Right atrium auricular region (tissue), 2 donors: ENCODE measurements at regions not wholly inside any gene's neighbourhood (a gene's known extent, or its start where the extent isn't known, plus 50 kb on each side); places are given as distances from the start of the nearest gene placed in this dataset.

Experiments
- DNase-seq: peaks from one replicate; pipeline ENCODE4 v3.0.0-alpha.2; 2019; ENCODE audit warnings: low spot score
- H3K27ac ChIP-seq, 2 donors: fragments of 200-600 bp; sonication (generic); 1 replicate in 1 of 2; 2 replicates in 1 of 2; pipeline ENCODE4 v1.5.1; 2016 to 2019
- H3K27me3 ChIP-seq, 2 donors: fragments of 200-600 bp; sonication (generic); one replicate each; pipeline versions ENCODE4 v1.5.1 to v1.6.0; 2017 to 2019
- H3K36me3 ChIP-seq: fragments of 200-600 bp; sonication (generic); one replicate; pipeline ENCODE4 v1.5.1; 2016
- H3K4me1 ChIP-seq, 2 donors: fragments of 200-600 bp; sonication (generic); one replicate each; pipeline versions ENCODE4 v1.5.1 to v1.6.0; 2017 to 2019
- H3K4me3 ChIP-seq, 2 donors: fragments of 200-600 bp; sonication (generic); 1 replicate in 1 of 2; 2 replicates in 1 of 2; pipeline ENCODE4 v1.5.1; 2017 to 2019; ENCODE audit warnings: mild to moderate bottlenecking in 1 of 2, moderate library complexity in 1 of 2
- H3K9me3 ChIP-seq, 2 donors: fragments of 200-600 bp; sonication (generic); one replicate each; pipeline ENCODE4 v1.5.1; 2019
- TF ChIP-seq, protein P1 (sequence below), 2 donors: fragments of 200-600 bp; sonication (generic); IDR thresholded peaks; one replicate each; pipeline ENCODE4 v1.5.1; 2019; ENCODE audit warnings: antibody characterized with exemption in 2 of 2

DNA sequence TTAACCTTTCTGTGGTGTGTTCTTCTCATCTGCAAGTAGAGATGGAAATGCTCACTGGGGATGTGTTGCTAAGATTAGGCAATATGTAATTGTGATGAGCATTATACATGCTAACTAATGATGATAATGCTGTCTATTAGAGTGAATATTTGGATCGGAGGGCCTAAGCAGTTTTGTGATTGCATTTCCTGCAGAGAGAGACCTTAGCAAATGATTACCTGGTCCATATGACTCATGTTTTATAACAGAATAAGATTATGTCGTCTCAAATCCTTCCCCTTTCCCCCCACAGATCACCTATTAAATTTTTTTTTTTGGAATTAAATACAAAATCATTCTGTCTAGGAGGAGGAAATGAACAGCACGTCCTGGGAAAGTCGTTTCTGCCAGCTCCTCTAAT, 82.7 kb downstream of the IZUMO3 start:
- TF ChIP-seq, protein P1, sequence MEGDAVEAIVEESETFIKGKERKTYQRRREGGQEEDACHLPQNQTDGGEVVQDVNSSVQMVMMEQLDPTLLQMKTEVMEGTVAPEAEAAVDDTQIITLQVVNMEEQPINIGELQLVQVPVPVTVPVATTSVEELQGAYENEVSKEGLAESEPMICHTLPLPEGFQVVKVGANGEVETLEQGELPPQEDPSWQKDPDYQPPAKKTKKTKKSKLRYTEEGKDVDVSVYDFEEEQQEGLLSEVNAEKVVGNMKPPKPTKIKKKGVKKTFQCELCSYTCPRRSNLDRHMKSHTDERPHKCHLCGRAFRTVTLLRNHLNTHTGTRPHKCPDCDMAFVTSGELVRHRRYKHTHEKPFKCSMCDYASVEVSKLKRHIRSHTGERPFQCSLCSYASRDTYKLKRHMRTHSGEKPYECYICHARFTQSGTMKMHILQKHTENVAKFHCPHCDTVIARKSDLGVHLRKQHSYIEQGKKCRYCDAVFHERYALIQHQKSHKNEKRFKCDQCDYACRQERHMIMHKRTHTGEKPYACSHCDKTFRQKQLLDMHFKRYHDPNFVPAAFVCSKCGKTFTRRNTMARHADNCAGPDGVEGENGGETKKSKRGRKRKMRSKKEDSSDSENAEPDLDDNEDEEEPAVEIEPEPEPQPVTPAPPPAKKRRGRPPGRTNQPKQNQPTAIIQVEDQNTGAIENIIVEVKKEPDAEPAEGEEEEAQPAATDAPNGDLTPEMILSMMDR (IDR thresholded peaks at IDR 0.05) = no peak
- DNase-seq = no peak
- Histone ChIP-seq H3K4me1 (no peaks in the 10 kb centered on the region), H3K36me3 (no peaks in the 10 kb centered on the region), H3K9me3 (no peaks in the 10 kb centered on the region), H3K27ac (no peak overlapping the region), H3K4me3 (no peak overlapping the region), H3K27me3 (no peaks in the 10 kb centered on the region)

DNA sequence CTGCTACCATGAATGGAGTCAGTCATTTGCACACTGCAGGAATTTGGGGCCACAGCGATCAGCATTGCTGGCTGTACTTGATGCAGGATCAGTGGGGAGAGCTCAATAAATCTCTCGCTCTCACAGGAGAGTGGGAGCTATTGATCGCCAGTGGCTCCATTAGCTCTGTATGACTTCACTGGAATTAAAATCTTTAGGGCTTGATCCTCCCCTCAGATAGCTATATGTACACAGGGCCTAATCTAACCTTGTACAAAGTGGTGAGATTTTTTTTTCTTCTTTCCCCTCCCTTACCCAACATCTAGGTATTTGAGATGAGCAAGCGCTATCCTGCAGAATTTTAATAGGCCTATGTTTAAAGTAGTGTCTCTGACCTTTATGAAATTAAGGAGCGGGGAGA, 84.9 kb downstream of the IZUMO3 start:
- H3K27ac ChIP-seq = no peak overlapping the region
- H3K4me3 ChIP-seq = no peak overlapping the region
- no peaks in the 10 kb centered on the region for H3K36me3 ChIP-seq
- no peaks in the 10 kb centered on the region for H3K9me3 ChIP-seq
- H3K27me3 ChIP-seq = no peaks in the 10 kb centered on the region
- no peak for DNase-seq
- TF ChIP-seq, protein P1 (IDR thresholded peaks at IDR 0.05) = no peak
- H3K4me1 ChIP-seq = no peaks in the 10 kb centered on the region

DNA sequence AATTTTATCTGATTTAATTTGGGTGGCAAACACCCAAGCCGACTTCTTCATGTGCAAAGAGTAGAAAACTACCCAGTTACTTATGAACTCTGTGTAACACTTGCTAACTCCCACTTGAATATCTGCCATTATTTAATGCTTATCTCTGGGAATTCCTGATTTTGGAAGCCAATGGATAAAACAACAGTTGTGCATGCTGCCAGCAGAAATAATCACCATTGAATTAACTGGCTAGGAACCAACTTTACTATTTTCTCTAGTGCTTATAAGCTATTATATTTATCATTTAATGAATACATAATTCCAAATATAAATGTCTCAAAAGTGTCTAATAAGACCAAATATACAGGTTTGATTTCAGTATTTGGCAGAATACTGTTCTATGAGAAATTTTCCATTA, 85.7 kb downstream of the IZUMO3 start:
- Histone ChIP-seq H3K9me3 (no peaks in the 10 kb centered on the region), H3K4me1 (no peaks in the 10 kb centered on the region), H3K27me3 (no peaks in the 10 kb centered on the region), H3K27ac (no peak overlapping the region), H3K4me3 (no peak overlapping the region), H3K36me3 (no peaks in the 10 kb centered on the region)
- TF ChIP-seq, protein P1 (IDR thresholded peaks at IDR 0.05) = no peak
- DNase-seq = no peak

DNA sequence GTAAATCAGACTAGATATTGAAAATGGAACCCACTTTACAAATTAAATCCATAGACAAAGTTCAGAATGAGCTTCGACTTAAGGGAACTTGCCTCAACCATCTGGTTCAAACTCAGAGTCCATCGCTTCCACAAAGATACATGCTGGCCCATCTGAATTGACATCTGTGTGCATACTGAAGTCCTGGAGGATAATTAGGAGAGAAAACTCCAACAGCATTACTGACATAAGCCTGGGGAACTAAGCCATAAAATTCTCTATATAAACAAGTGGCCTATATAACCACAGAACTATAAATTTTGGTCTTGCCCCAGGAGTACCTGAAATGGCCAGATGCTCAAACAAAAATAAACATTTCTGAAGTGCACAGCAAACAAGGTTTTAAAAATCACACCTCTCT, 94.4 kb downstream of the IZUMO3 start:
- Histone ChIP-seq H3K4me1 (no peaks in the 10 kb centered on the region), H3K27me3 (no peaks in the 10 kb centered on the region), H3K4me3 (no peak overlapping the region), H3K9me3 (no peaks in the 10 kb centered on the region), H3K27ac (no peak overlapping the region), H3K36me3 (no peaks in the 10 kb centered on the region)
- TF ChIP-seq, protein P1 (IDR thresholded peaks at IDR 0.05) = no peak
- no peak for DNase-seq

DNA sequence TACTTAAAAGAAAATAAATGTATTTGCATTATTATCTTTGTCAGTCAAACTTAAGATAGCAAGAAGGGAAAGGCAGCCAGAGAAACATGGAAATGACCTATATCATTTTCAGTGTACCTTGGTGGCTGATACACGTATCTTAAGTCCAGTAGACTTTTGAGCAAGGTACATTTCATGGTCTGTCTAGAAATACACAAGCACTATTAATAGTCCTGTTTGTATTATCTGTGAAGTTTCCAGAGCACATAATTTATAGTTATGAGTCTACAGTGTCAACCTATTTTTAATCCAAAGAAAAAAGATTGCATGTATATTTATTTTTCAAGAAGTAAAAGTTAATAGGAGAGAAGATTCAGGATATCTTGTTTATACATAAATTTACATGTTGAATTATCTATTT, 95.7 kb downstream of the IZUMO3 start:
- Histone ChIP-seq H3K9me3 (no peaks in the 10 kb centered on the region), H3K27ac (no peak overlapping the region), H3K36me3 (no peaks in the 10 kb centered on the region), H3K27me3 (no peaks in the 10 kb centered on the region), H3K4me3 (no peak overlapping the region), H3K4me1 (no peaks in the 10 kb centered on the region)
- TF ChIP-seq, protein P1 (IDR thresholded peaks at IDR 0.05) = no peak
- no peak for DNase-seq

DNA sequence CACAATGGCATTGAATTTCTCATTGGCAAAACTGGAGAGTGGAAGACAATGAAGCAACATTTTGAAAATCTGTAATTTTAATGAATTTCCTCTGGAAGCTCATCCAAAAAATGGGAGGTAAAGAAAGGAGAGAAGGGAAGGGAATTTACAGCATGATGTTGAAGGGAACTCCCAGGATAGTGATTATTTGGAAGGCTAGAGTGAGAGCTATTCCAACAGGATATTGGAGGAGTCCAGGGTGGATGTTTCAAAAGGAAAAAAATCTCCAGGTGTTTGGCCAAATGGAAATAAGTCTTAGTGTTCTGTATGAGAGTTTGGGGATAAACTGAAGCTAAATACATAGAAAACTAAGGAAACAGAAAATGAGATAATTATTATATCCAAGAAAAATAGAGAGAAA, 106.2 kb downstream of the IZUMO3 start:
- Histone ChIP-seq H3K27me3 (no peaks in the 10 kb centered on the region), H3K36me3 (no peaks in the 10 kb centered on the region), H3K4me1 (no peaks in the 10 kb centered on the region), H3K4me3 (no peak overlapping the region), H3K27ac (no peak overlapping the region), H3K9me3 (peaks cover 0 to 13% of the 10 kb centered on the region in 2 donors)
- no peak for DNase-seq
- TF ChIP-seq, protein P1 (IDR thresholded peaks at IDR 0.05) = no peak
